Left forelimb (tissue), 1 donor: ENCODE measurements at regions not wholly inside any gene's neighbourhood (a gene's known extent, or its start where the extent isn't known, plus 50 kb on each side); places are given as distances from the start of the nearest gene placed in this dataset.

ENCODE experiments used
- DNase-seq: peaks from one replicate; pipeline ENCODE4 v3.0.0-alpha.2; 2018; ENCODE audit warnings: low spot score

DNA sequence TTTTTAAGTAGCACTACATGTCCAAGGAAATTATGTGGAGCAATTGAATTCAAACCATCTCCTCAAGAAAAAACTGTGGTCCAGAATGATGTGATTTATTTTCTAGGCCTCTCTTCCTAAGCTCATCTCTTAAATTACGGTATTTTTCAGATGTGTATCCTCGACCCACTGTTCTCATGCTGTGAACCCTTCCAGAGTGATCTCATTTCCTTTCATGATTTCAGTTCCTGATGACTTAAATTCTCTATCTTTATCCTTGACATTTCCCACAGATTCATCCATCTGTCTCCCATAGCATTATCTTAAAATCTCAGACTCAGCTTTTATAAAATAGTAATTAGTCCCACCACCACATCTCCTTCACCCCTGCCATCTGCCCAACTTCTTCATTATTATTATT is 117.6 kb upstream of the SPRY2 start:
- no peak for DNase-seq

DNA sequence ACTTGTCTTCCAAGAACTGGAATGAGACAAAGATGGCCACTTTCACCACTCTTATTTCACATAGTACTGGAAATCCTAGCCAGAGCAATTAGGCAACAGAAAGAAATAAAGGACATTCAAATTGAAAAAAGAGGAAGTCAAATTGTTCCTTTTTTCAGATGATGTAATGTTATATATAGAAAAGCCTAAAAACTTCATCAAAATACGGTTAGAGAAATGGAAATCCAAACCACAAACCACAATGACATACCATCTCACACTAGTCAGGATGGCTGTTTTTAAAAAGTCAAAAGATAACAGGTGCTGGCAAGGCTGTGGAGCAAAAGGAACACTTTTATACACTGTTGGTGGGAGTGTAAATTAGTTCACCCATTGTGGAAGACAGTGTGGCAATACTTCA is 113.3 kb upstream of the SPRY2 start:
- DNase-seq, result no peak

DNA sequence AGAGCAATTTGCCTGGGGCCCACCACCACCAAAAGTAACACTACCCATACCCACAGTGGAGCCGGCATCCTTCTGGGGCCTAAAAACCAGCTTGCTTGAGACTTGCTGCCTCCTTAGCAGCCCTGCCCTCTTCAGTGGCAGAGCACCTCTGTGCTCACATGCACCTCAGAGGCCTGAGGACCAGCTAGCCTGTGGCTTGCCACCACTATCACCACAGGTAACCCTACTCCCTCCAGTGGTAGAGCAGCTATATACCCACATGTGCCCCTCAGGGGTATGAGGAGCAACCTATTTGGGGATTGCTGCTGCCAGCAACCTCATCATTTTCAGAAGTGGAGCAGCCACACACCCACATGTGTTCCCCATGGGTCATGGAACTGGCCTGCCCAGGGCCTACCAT is 111.4 kb upstream of the SPRY2 start:
- no peak for DNase-seq

DNA sequence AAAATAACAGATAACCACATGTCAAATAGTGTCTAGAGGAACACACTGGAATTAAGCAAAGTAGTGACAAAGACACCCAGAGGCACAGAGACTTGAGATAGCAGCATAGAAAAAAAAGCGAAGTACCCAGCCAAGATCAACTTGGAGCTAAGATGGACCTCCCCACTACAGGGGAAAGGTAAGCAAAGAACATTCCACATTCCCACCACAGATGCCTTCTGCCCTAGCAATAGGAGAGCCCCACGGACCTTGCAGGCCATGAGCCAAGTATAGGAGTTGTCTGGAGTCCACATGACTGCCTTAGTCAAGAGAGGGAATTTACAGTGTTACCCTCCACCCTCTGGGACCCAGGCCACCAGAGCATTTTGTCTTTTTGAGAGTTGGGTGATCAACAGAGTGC is 110.7 kb upstream of the SPRY2 start:
- DNase-seq, result no peak

DNA sequence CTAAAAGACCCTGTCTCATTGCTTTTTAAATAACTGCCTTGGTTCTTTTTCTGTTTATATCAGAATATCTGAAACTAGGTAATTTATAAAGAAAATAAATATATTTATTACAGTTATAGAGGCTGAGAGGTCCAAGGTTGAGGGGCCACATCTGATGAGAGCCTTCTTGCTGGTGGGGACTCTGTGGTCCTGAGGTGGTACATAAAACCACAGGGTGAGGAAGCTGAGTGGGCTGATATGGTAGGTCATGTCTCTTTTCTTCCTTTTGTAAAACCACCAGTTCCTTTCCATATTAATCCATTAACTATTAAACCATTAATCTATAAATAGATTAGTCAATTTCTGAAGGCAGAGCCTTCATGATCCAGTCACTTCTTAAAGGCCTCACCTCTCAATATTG is 109.5 kb upstream of the SPRY2 start:
- DNase-seq, result no peak

DNA sequence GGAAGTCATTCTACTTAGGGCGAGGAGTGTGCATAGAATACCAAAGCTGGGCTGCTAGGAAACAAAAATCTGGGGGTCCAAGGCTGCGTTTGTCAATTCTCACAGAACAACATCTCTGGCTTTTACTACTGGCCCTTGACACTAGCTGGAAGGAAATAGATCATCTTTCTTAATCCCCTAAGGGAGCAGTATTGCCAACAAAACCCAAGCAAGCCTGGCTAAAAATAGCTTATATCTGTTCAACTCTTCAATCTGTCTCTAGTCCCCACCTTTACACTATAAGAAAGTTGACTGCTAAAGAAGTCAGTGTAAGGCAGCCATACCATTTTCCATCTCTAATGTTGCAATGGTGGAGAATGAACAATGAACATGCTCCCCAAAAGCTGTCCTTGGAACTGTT is 107.8 kb upstream of the SPRY2 start:
- no peak for DNase-seq

DNA sequence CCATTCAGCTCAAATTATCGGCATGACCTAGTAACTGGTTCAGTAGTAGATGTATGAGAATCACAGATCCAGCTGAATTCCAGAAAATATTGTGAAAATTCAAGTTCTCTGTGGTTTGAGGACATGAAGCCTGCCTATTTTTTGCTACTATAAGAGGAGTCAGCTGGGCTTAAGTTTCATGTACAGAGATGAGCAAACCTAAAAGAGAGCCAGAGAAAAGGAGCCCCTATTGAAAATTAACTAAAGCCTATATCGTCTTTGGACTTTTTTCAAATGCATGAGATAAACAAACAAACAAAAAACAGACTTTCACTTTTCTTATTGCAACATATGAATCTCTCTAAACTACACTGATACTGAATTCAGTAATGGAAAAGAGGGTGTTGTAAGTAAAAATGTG is 106.8 kb upstream of the SPRY2 start:
- DNase-seq, result no peak

DNA sequence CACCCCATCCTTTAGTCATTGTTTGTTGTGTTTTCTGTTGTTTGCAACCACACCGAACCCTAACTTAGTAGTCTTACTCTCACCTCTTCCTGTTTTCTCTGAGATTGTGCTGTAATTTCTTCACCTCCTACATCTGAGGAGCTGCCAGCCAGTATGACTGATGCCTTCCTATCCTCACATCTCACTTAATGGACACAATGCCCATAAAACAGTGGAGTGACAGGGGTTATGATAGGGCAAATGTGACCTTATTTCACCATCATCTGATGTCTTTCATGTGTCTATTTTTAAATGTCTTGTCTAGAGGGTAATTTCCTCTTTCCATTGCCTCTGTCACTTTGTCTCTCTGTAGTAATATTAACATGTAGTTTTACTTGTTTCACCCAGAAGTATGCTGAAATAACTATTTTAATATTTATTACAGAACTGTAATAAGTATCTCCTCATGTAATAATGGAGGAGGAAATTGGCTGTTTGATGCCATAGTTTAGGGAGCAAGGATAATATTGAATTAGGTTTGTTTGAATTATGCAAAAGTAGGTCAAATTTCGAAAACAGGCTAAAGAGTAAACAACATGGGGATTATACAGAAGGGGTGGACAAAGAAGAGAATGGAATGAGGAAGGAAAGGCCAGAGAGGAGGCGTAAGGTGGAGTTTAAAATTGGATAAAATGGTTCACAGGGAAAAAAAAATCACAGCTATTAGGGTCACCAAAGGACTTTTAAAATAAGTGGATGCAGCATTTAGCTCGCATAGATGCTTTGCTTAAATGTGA is 103.5 kb upstream of the SPRY2 start:
- no peak for DNase-seq

DNA sequence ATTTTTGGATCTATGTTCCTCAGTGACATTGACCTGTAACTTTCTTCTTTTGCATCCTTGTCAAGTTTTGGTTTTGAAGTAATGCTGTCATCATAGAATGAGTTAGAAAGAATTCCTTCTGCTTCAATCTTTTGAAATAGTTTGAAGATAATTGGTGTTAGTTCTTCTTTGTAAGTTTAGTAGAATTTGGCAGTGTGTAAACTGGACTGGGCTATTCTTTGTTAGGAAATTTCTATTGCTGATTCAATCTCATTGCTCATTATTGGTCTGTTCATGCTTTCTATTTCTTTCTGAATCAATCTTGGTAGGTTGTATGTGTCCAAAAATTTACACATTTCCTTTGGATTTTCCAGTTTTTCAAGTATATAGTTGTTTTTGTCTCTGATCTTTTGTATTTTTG is 101.7 kb upstream of the SPRY2 start:
- no peak for DNase-seq

DNA sequence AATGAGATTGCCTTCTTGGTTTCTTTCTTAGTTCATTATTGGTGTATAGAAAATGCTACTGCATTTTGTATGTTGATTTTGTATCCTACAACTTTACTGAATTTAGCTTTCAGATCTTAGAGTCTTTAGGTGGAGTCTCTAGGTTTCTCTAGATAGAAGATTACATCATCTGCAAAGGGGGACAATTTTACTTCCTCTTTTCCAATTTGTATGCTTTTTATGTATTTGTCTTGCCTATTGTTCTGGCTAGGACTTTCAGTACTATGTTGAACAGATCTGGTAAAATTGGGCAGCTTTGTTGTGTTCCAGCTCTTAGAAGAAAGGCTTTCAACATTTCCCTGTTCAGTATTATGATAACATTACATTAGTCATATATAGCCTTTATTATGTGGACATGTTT is 101.0 kb upstream of the SPRY2 start:
- DNase-seq, result no peak

DNA sequence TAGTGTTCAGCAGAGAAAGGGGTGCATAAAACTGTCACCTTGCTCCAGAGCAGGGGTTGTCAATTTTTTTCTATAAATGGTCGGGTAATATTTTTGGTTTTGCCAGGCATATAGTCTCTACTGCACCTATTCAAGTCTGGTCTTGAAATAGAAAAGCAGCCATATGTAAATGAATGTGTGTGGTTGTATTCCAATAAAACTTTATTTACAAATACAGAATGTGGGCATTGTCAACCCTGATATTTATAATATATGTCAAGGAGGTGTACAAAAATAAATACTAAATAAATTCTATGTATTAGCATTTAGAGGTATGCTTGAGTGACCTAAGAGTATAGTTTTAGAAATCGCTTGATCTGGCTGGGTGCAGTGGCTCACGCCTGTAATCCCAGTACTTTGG is 97.6 kb upstream of the SPRY2 start:
- DNase-seq, result no peak

DNA sequence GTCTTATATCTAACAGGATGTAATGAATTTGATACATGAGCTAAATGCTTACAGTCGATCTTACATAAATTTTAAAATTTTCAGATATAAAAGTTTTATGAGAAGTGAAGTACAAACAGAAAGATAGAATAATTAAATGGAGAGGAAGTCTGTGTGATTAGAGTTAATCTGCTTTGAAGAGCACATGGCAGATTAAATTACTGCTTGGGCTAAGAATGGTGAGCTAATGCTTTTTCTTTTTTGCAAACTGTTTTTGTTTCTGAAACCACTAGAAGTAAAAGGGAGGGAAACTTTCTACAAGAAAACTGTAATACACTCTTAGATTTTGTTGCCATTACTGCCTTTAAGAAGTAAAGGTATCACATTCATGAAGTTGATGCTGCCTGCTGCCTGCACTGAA is 96.3 kb upstream of the SPRY2 start:
- no peak for DNase-seq

DNA sequence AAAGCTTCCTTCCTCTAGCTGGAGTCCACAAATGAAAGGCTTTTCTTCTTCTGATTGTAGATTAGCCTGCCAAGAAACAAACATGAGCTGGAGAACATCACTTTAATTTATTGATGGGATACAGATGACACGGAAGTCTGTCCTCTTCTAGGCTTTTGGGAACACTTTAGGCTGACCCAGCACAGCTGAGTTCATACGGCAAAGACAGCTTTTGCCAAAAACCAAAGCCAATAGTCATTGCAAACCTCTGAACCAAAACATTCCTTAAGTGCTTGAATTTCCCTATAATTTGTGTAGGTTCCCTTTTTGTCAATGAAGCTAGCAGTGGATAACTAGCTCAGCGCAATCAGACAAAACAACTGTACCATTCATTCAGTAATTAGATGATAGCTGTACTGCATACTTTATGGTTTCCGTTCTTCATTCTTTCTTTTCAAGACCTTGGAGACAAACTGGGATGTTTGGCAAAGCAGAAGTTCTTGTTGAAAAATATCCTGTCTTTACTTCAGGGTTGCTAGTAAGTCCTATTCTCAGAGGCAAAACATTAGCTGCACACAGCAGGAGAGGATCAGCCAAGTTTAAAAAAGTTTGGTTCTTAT is 95.7 kb upstream of the SPRY2 start:
- DNase-seq, result no peak

DNA sequence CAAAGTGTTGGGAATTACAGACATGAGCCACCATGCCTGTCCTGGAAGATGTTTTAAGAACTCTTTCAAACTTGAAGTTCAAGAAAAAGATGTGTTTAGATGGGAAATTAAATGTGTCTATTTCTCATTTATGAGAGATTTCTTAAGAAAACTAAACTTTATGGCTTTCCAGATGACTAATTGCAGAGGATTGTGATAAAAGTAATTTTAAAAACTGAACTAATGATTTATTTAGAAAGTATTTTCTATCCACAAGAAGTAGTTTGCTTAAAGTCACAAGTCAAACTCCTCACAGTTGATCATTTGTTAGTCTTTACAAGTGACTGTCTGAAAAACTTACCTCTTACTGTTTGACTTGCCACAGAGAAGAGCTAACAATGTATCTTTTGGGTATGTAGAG is 89.6 kb upstream of the SPRY2 start:
- DNase-seq, result no peak

DNA sequence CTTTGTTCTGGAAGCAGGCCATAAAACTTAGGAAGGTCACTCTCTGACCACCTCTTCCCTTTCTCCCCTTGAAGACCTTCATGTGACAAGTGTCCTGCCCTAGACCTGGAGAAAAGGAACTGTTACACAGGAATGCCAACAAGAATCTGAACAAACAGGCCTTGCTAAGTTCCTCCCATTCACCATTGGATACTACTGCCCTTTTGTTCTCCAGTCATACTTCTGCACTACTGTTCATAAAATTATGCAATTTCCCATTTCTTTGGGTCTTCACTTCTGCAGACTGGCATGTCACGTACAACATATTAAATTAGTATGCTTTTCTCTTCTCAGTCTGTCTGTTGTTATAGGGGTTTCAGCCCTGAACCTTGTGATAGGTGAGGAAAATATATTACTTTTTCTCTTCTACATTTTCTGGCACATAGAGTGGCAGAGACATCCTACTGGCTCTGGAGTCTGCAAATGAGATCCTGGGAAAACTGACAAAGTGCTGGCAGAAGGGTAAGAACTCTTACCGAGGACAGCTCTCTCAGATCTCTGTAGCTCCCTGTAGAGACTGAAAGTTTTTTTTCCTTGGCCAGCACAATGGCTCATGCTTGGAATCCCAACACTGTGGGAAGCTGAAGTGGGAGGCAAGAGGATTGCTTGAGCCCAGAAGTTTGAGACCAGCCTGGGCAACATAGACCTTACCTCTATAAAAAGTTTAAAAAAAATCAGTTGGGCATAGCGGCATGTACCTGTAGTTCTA is 87.6 kb upstream of the SPRY2 start:
- no peak for DNase-seq

DNA sequence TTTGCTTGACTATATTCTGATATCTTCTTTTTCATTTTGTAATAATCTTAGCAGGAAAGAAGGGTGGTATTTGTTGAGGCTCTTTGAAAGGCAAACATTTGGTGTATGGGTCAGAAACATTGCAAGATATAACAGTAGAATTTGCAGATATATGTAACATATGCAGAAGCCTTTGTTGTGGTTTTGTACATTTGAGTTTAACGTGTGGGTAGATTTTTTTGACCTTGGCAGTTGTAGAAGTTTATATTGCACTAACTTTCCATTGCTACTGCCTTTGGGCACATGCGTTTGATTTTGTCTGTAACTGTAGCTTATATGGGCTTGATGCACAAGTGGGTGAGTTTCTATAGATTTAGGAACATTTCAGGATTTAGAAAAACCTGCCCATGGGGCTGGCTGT is 78.5 kb upstream of the SPRY2 start:
- DNase-seq, result no peak

DNA sequence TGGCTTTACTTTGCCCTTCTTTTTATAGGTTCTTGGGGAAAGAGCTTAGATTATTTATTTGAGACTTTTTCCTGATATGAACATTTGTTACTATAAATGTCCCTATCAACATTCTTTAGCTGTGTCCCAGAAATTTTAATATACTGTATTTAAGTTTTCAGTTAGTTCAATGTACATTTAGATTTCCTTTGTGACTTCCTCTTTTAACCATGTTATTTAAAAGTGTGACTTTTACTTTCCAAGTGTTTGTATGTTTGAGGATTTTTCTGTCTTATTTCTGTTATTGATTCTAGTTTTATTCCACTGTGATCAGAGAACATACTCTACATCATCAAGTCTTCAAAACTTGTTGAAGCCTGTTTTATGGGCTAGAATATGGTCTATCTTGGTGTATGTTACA is 72.7 kb upstream of the SPRY2 start:
- no peak for DNase-seq

DNA sequence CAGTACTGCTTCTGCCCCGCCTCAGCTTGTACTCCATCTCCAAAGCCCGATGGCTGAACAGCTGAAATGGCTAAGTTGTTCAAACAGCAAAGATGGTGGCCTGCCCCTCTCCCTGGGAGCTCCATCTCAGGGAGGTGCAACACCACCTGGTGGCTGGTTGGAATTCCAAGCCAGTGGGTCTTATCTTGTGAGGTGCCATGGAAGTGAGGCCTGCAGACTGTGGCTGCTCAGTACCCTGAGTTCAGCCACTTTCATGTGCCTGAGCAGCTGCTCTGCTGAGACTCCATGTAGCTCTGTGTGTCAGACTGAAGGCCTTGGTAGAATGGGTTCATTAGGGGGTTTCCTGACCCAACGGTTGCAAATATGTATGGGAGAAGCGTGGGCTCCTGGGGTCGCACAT is 67.3 kb upstream of the SPRY2 start:
- DNase-seq, result no peak

DNA sequence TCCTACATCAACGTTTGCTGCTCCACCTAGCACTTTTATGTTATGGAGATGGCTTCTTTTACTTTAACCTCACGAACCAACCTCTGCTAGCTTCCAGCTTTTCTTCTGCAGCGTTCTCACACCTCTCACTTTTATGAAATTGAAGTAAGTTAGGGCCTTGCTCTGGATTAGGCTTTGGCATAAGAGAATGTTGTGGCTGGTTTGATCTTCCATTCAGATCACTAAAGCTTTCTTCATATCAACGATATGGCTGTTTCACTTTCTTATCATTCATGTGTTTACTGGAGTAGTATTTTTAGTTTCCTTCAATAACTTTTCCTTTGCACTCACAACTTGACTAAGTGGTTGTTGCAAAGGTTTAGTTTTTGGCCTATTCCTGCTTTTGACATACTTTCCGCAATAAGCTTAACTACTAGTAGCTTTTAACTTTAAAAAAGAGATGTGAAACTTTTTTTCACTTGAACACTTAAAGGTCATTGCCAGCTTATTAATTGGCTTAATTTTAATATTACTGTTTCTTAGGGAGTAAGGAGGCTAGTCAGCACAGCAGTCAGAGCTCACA is 60.0 kb upstream of the SPRY2 start:
- no peak for DNase-seq

DNA sequence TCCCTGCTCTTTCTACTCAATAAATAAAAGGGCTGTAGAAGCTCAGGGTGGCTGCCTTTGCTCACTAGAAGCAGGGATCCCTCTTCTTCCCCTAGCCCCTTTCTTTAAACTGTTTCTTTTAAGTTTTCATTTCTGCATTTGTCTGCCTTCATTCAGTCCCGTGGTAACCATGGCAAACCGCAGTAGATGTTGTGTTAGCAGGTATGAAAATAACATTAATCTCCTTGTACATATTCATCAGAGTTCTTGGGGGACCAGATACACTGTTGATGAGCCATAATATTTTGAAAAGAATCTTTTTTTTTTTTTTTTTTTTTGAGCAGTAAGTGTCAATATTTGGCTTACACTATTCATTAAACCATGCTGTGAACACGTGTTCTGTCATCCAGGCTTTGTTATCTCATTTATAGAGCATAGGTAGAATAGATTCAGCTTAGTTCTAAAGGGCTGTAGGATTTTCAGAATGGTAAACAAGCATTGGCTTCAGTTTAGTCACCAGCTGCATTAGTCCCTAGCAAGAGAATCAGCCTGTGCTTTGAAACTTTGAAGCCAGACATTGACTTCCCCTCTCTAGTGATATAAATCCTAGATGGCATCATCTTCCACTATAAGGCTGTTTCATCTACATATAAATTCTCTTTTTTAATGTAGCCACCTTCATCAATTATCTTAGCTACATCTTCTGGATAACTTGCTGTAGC is 59.4 kb upstream of the SPRY2 start:
- DNase-seq, result no peak

DNA sequence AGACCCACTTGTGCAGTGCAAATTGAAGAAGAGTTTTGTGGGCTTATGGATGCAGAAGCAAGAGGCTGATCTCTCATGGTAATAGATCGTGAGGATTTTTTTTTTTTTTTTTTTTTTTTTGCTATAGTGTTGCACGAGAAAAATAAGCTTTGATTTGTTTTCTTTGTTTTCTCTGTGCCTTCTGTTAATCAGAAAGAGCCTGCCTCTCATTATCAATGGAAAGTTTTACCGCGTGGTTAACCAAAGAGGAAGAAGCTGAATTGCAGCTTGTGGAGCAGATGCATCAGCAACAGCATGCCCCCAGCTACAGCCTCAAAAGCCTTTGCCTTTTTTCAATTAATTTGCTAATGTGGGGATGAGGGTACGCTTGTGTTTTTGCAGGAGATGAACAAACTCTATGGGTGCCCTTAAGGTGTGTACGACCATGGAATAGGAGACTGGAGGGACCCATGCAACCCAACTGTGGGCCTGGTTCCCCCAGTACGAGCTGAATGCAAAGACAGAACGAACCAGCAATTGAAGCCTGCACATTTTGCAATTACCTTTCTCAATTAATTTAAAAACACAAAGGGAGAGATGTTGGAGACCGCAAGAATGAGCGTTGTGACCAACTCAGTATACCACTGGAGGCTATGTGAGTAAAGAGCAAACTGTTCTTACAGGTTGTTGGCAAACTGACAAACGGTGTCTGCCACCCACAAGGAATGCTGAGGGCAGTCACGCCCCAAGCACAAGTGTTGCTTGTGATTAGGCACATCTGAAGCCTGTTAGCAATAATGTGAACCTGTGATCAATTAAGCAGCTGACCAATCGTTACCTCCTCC is 58.6 kb upstream of the SPRY2 start:
- no peak for DNase-seq
